GM18507 (cell line): ENCODE measurements at regions not wholly inside any gene's neighbourhood (a gene's known extent, or its start where the extent isn't known, plus 50 kb on each side); places are given as distances from the start of the nearest gene placed in this dataset.
"Not testable (repeated sequence)": the region's sequence is repeated elsewhere in the genome, so short reads cannot be mapped to it uniquely, and the experiment has no call there.

Experiments
- DNase-seq: peaks from one replicate; pipeline ENCODE4 v3.0.0; 2011; ENCODE audit warnings: low read depth; ENCODE audit not compliant: insufficient read length; ENCODE audit errors: extremely low spot score
- FAIRE-seq: peaks from 2 replicates; lab custom pipeline; 2011; peaks lifted over from hg19 to GRCh38; lab: Jason Lieb, UNC

GRCh38 chr3:132084982-132085381, 50.2 kb upstream of the CPNE4 start:
- DNase-seq, result no peak
- FAIRE-seq, result no peak

- DNase-seq, result no peak
- no peak for FAIRE-seq
Measured at GRCh38 chr3:132087356-132087755, 52.5 kb upstream of the CPNE4 start.

GRCh38 chr3:132088291-132088690, 53.5 kb upstream of the CPNE4 start:
- DNase-seq (no peak), FAIRE-seq (no peak)

GRCh38 chr3:132090921-132091320, 56.1 kb upstream of the CPNE4 start:
- DNase-seq, result no peak
- FAIRE-seq, result no peak

- FAIRE-seq (no peak), DNase-seq (no peak)
Measured at GRCh38 chr3:132116601-132117000, 81.8 kb upstream of the CPNE4 start.

- no peak for FAIRE-seq
- DNase-seq, result no peak
Measured at GRCh38 chr3:132117642-132118041, 82.8 kb upstream of the CPNE4 start.

GRCh38 chr3:132119531-132119930, 84.7 kb upstream of the CPNE4 start:
- DNase-seq (no peak), FAIRE-seq (no peak)

GRCh38 chr3:132124096-132124495, 89.3 kb upstream of the CPNE4 start:
- FAIRE-seq (no peak), DNase-seq (no peak)

- FAIRE-seq, result no peak
- no peak for DNase-seq
Measured at GRCh38 chr3:132124651-132125284, 90.0 kb upstream of the CPNE4 start.

GRCh38 chr3:132134611-132135010, 99.8 kb upstream of the CPNE4 start:
- DNase-seq (no peak), FAIRE-seq (no peak)

- DNase-seq, result no peak
- FAIRE-seq, result no peak
Measured at GRCh38 chr3:132135628-132136333, 101.0 kb upstream of the CPNE4 start.

- FAIRE-seq (no peak), DNase-seq (no peak)
Measured at GRCh38 chr3:132136334-132136716, 101.5 kb upstream of the CPNE4 start.

- FAIRE-seq, DNase-seq: not testable (repeated sequence)
Measured at GRCh38 chr3:132136902-132137301, 102.1 kb upstream of the CPNE4 start.

- FAIRE-seq (no peak), DNase-seq (no peak)
Measured at GRCh38 chr3:132145833-132146232, 111.0 kb upstream of the CPNE4 start.

- DNase-seq, result no peak
- FAIRE-seq, result no peak
Measured at GRCh38 chr3:132154619-132155018, 119.8 kb upstream of the CPNE4 start.

GRCh38 chr3:132159145-132159544, 124.3 kb upstream of the CPNE4 start:
- no peak for FAIRE-seq
- no peak for DNase-seq

GRCh38 chr3:132160198-132160597, 125.4 kb upstream of the CPNE4 start:
- FAIRE-seq (no peak), DNase-seq (no peak)

- no peak for FAIRE-seq
- DNase-seq, result no peak
Measured at GRCh38 chr3:132161608-132162007, 126.8 kb upstream of the CPNE4 start.

- no peak for FAIRE-seq
- no peak for DNase-seq
Measured at GRCh38 chr3:132164469-132165092, 129.8 kb upstream of the CPNE4 start.

GRCh38 chr3:132167870-132168269, 133.1 kb upstream of the CPNE4 start:
- FAIRE-seq (no peak), DNase-seq (no peak)

GRCh38 chr3:132174500-132174899, 139.7 kb upstream of the CPNE4 start:
- no peak for FAIRE-seq

More at GRCh38 chr3:132174500-132174899, 139.7 kb upstream of the CPNE4 start:
- DNase-seq, result no peak
